ENCODE measurements at regions not wholly inside any gene's neighbourhood (a gene's known extent, or its start where the extent isn't known, plus 50 kb on each side); places are given as distances from the start of the nearest gene placed in this dataset.

GRCh38 chr6:56742122-56742791 lies 99.6 kb upstream of the DST start:
- Histone ChIP-seq H3K9me3 (ENCODE audit: control insufficient read depth, low read depth, low read length) (no peaks in the 10 kb centered on the region), H3K23ac (ENCODE audit: insufficient read length, low read depth, low read length) (no peak overlapping the region), H3K4me2 (ENCODE audit: insufficient read depth, insufficient read length, low read length) (no peak overlapping the region), H2BK15ac (ENCODE audit: low read depth, low read length) (no peak overlapping the region), H3K4me1 (ENCODE audit: insufficient read depth, low read length) (peaks cover 13% of the 10 kb centered on the region), H3K56ac (ENCODE audit: insufficient read length, low read depth, low read length) (no peak overlapping the region), H4K20me1 (ENCODE audit: control insufficient read depth, insufficient read depth, insufficient read length) (no peaks in the 10 kb centered on the region), H3T11ph (ENCODE audit: low read length) (no peak overlapping the region), H3K9ac (ENCODE audit: extremely low read depth, insufficient read length, low read length) (no peak overlapping the region), H3K23me2 (ENCODE audit: insufficient read length, low read depth, low read length, poor library complexity, severe bottlenecking) (no peaks in the 10 kb centered on the region), H3K14ac (ENCODE audit: insufficient read depth, low read length) (no peak overlapping the region), H3K79me1 (ENCODE audit: insufficient read depth, low read depth, low read length, poor library complexity, severe bottlenecking) (peaks cover 3% of the 10 kb centered on the region), H2AK5ac (ENCODE audit: insufficient read length, low read length) (no peak overlapping the region), H4K91ac (ENCODE audit: insufficient read length, low read depth, low read length) (no peak overlapping the region), H3K27ac (ENCODE audit: insufficient read length, low read depth, low read length) (peak overlapping the region; percentile 49), H4K5ac (ENCODE audit: insufficient read length, low read depth, low read length) (no peak overlapping the region), H2BK12ac (ENCODE audit: insufficient read length, low read depth, low read length) (no peak overlapping the region), H2BK20ac (ENCODE audit: low read depth, low read length, poor library complexity, severe bottlenecking) (no peak overlapping the region), H4K8ac (replicated peaks; ENCODE audit: insufficient read length, low read depth, low read length) (no peak overlapping the region), H2BK5ac (ENCODE audit: insufficient read length, low read length) (no peak overlapping the region), H2AFZ (ENCODE audit: low read length) (no peak overlapping the region), H3K18ac (ENCODE audit: insufficient read length, low read depth, low read length) (no peak overlapping the region), H2BK120ac (ENCODE audit: low read depth, low read length, poor library complexity, severe bottlenecking) (no peak overlapping the region), H3K79me2 (ENCODE audit: insufficient read depth, low read length) (peaks cover 21% of the 10 kb centered on the region; the same call in 1 of the 2 replicates), H3K27me3 (ENCODE audit: insufficient read depth, low read length) (no peaks in the 10 kb centered on the region), H3K4ac (ENCODE audit: low read depth, low read length) (no peak overlapping the region)
- Mint-ChIP-seq H3K27ac (peak overlapping the region; percentile 5 to 79 (median 49); a peak in 4 of 7 replicates), H3K9me3 (no peaks in the 10 kb centered on the region), H3K4me3 (peak overlapping the region in 1 of 2 experiments; percentile 12; a peak in 1 of 5 replicates), H3K4me1 (peaks cover 61 to 62% of the 10 kb centered on the region in 2 experiments), H3K36me3 (ENCODE audit: insufficient read depth in 1 of 3, low read depth in 3 of 3) (no peaks in the 10 kb centered on the region; a peak in 1 of 7 replicates), H3K27me3 (ENCODE audit: low read depth) (no peaks in the 10 kb centered on the region)
- TF ChIP-seq CTCF (conservative IDR thresholded peaks at IDR 0.05), result no peak
- DNase-seq, result no peak
- WGBS (ENCODE audit: extremely low coverage, insufficient read length, low lambda C conversion rate), result no CpG with 5 or more reads among the region's 6 CpGs
